MCF 10A (cell line): ENCODE measurements at regions not wholly inside any gene's neighbourhood (a gene's known extent, or its start where the extent isn't known, plus 50 kb on each side); places are given as distances from the start of the nearest gene placed in this dataset.

Source experiments
- BruUV-seq: library from RNA; stranded (reverse); fragments of 400-500 nt; replicated peaks from 2 replicates; lab custom pipeline; 2021; lab: Mats Ljungman, UMichigan
- CTCF ChIA-PET: fragments of 300-600 bp; sonication (Branson Sonifier 250); formaldehyde crosslinking; extraction: SDS; loops from one replicate; lab custom pipeline; 2021; ENCODE audit warnings: antibody characterized with exemption, inconsistent platforms; lab: Yijun Ruan, JAX
- POLR2A ChIA-PET: fragments of 300-600, 350-650 bp; sonication (Branson Sonifier 250); formaldehyde crosslinking; extraction: SDS; loops from one replicate; lab custom pipeline; 2020; ENCODE audit warnings: antibody characterized with exemption, inconsistent platforms; lab: Yijun Ruan, JAX
- DNase-seq: peaks from one replicate; pipeline ENCODE4 v3.0.0-alpha.2; 2018; ENCODE audit not compliant: unreplicated experiment
- H3K27ac Mint-ChIP-seq: one replicate; pipeline ENCODE4 v1.8.0; 2022; ENCODE audit warnings: mild to moderate bottlenecking, low read depth, mixed read lengths; ENCODE audit not compliant: unreplicated experiment
- H3K27me3 Mint-ChIP-seq: one replicate; pipeline ENCODE4 v1.8.0; 2022; ENCODE audit warnings: mixed read lengths; ENCODE audit not compliant: insufficient read depth, unreplicated experiment
- H3K36me3 Mint-ChIP-seq: one replicate; pipeline ENCODE4 v1.8.0; 2022; ENCODE audit warnings: mild to moderate bottlenecking, moderate library complexity, mixed read lengths; ENCODE audit not compliant: insufficient read depth, unreplicated experiment
- H3K4me1 Mint-ChIP-seq: one replicate; pipeline ENCODE4 v1.8.0; 2022; ENCODE audit warnings: mixed read lengths; ENCODE audit not compliant: insufficient read depth, unreplicated experiment
- H3K4me3 Mint-ChIP-seq: one replicate; pipeline ENCODE4 v1.8.0; 2022; ENCODE audit warnings: mild to moderate bottlenecking, moderate library complexity, mixed read lengths; ENCODE audit not compliant: unreplicated experiment
- H3K9me3 Mint-ChIP-seq: one replicate; pipeline ENCODE4 v1.8.0; 2022; ENCODE audit warnings: mixed read lengths; ENCODE audit not compliant: unreplicated experiment
- CTCF ChIP-seq: fragments of 200-600 bp; IDR thresholded peaks from one replicate; pipeline ENCODE4 v1.8.0; 2022; ENCODE audit warnings: antibody characterized with exemption, mild to moderate bottlenecking; ENCODE audit not compliant: unreplicated experiment
- intact Hi-C: fragments of 100-400 bp; cut with micrococcal nuclease; formaldehyde crosslinking; loops from 2 replicates; pipeline ENCODE4 v1.14.1; 2022

- ChIA-PET CTCF (interaction anchor here (0.9 kb wide), 1 partner anchor 23 kb away, joined by 3 read pairs; no protein-coding TSS in a partner anchor), POLR2A (interaction anchor here (0.6 to 0.7 kb wide), 2 partner anchors 22 to 202 kb away, joined by 3 to 4 read pairs; no protein-coding TSS in a partner anchor)
- H3K27ac Mint-ChIP-seq = no peak overlapping the region
- peaks cover 89% of the 10 kb centered on the region for H3K27me3 Mint-ChIP-seq
- H3K4me3 Mint-ChIP-seq = no peak overlapping the region
- DNase-seq = no peak
- H3K9me3 Mint-ChIP-seq = no peaks in the 10 kb centered on the region
- intact Hi-C loops = no loop called here
- TF ChIP-seq CTCF = no peak
- no TSS peak for BruUV-seq
- H3K4me1 Mint-ChIP-seq = no peaks in the 10 kb centered on the region
- H3K36me3 Mint-ChIP-seq = no peaks in the 10 kb centered on the region
These were observed 191.6 kb downstream of the TEX36 start for GRCh38 chr10:125491381-125491780.

GRCh38 chr10:125489731-125490130 is 193.2 kb downstream of the TEX36 start:
- no peak for DNase-seq
- no peak for TF ChIP-seq CTCF
- no TSS peak for BruUV-seq
- no peak overlapping the region for H3K27ac Mint-ChIP-seq
- ChIA-PET POLR2A (no interaction called here), CTCF (interaction anchor here (0.6 kb wide), 1 partner anchor 29 kb away, joined by 3 read pairs; no protein-coding TSS in a partner anchor)
- peaks cover 83% of the 10 kb centered on the region for H3K27me3 Mint-ChIP-seq
- H3K9me3 Mint-ChIP-seq = no peaks in the 10 kb centered on the region
- intact Hi-C loops = no loop called here
- no peaks in the 10 kb centered on the region for H3K36me3 Mint-ChIP-seq
- H3K4me3 Mint-ChIP-seq = no peak overlapping the region
- H3K4me1 Mint-ChIP-seq = no peaks in the 10 kb centered on the region

- H3K9me3 Mint-ChIP-seq = no peaks in the 10 kb centered on the region
- ChIA-PET POLR2A (interaction anchor here (0.9 to 1.4 kb wide), 3 partner anchors 16 to 25 kb away, joined by 3 to 4 read pairs (median 3); no protein-coding TSS in a partner anchor), CTCF (interaction anchor here (0.6 kb wide), 2 partner anchors 325 to 631 kb away, joined by 4 to 5 read pairs; partner anchors contain the start of gene CTBP2)
- H3K4me1 Mint-ChIP-seq = peaks cover 10% of the 10 kb centered on the region
- TF ChIP-seq CTCF = no peak
- no peak overlapping the region for H3K27ac Mint-ChIP-seq
- H3K4me3 Mint-ChIP-seq = no peak overlapping the region
- intact Hi-C loops = no loop called here
- no TSS peak for BruUV-seq
- H3K36me3 Mint-ChIP-seq = no peaks in the 10 kb centered on the region
- H3K27me3 Mint-ChIP-seq = peaks cover 66% of the 10 kb centered on the region
- DNase-seq = no peak
These were observed 197.3 kb downstream of the TEX36 start for GRCh38 chr10:125485665-125486064.

- Mint-ChIP-seq H3K4me1 (peaks cover 13% of the 10 kb centered on the region), H3K4me3 (no peak overlapping the region), H3K27me3 (peaks cover 66% of the 10 kb centered on the region), H3K36me3 (no peaks in the 10 kb centered on the region), H3K27ac (no peak overlapping the region), H3K9me3 (no peaks in the 10 kb centered on the region)
- DNase-seq = no peak
- POLR2A ChIA-PET = interaction anchor here (0.6 to 1.4 kb wide), 3 partner anchors 17 to 77 kb away, joined by 3 to 4 read pairs (median 3); no protein-coding TSS in a partner anchor
- no peak for TF ChIP-seq CTCF
- BruUV-seq = no TSS peak
- CTCF ChIA-PET = interaction anchor here (0.7 kb wide), 1 partner anchor 88 kb away, joined by 5 read pairs; no protein-coding TSS in a partner anchor
- intact Hi-C loops = no loop called here
These were observed 198.8 kb downstream of the TEX36 start for GRCh38 chr10:125484035-125484732.
